GM12878 (cell line): ENCODE measurements at regions not wholly inside any gene's neighbourhood (a gene's known extent, or its start where the extent isn't known, plus 50 kb on each side); places are given as distances from the start of the nearest gene placed in this dataset.

Source experiments
- ATAC-seq: fragments of 200-7000 bp; cut with Tn5 transposase; 3 replicates; pipeline ENCODE4 v1.9.1; 2020; ENCODE audit warnings: mild to moderate bottlenecking, moderate library complexity
- BruUV-seq: library from RNA; stranded (reverse); fragments of 400-500 nt; replicated peaks from 2 replicates; lab custom pipeline; 2021; lab: Mats Ljungman, UMichigan
- CTCF ChIA-PET: fragments of 300-600 bp; sonication (Branson Sonifier 250); formaldehyde crosslinking; extraction: SDS; loops from one replicate; lab custom pipeline; 2021; ENCODE audit warnings: inconsistent platforms; lab: Yijun Ruan, JAX
- POLR2A ChIA-PET: fragments of 350-600 bp; formaldehyde crosslinking; extraction: SDS; loops from one replicate; lab custom pipeline; 2021; ENCODE audit warnings: inconsistent platforms; lab: Charles Lee
- RAD21 ChIA-PET: fragments of 300-600 bp; sonication (Branson Sonifier 250); formaldehyde crosslinking; loops from one replicate; lab custom pipeline; 2023; ENCODE audit warnings: antibody characterized with exemption; ENCODE audit not compliant: unreplicated experiment; lab: Charles Lee
- SMC1A ChIA-PET: fragments of 300-600 bp; sonication (Branson Sonifier 250); formaldehyde crosslinking; loops from one replicate; lab custom pipeline; 2023; ENCODE audit not compliant: unreplicated experiment, uncharacterized antibody; lab: Charles Lee
- DNase-seq: peaks from one replicate; pipeline ENCODE4 v3.0.0-alpha.2; 2011; ENCODE audit warnings: low read depth, low spot score
- FAIRE-seq: peaks from 3 replicates; lab custom pipeline; 2011; peaks lifted over from hg19 to GRCh38; lab: Jason Lieb, UNC
- H2AFZ ChIP-seq: 2 replicates; pipeline ENCODE4 v1.6.0; 2011; ENCODE audit warnings: low read depth, low read length, control low read depth; ENCODE audit not compliant: control insufficient read depth
- H3K27ac ChIP-seq: 2 replicates; pipeline ENCODE4 v1.5.1; 2011; ENCODE audit warnings: control low read depth; ENCODE audit not compliant: control insufficient read depth, insufficient read depth
- H3K27me3 ChIP-seq, 2 experiments: replicated peaks in 1 of 2; 2 replicates each; pipeline versions ENCODE4 v1.6.0 to v1.6.1; 2011; ENCODE audit warnings: low read length in 1 of 2; ENCODE audit not compliant: control insufficient read depth in 2 of 2, insufficient read depth in 2 of 2
- H3K36me3 ChIP-seq, 2 experiments: 2 replicates each; pipeline ENCODE4 v1.5.1; 2011; ENCODE audit warnings: low read length in 1 of 2; ENCODE audit not compliant: control insufficient read depth in 2 of 2, insufficient read depth in 2 of 2
- H3K4me1 ChIP-seq: 2 replicates; pipeline ENCODE4 v1.6.1; 2011; ENCODE audit warnings: mild to moderate bottlenecking, low read length, moderate library complexity, mixed read lengths; ENCODE audit not compliant: control insufficient read depth, insufficient read depth
- H3K4me2 ChIP-seq: 2 replicates; pipeline ENCODE4 v1.6.0; 2011; ENCODE audit warnings: control low read depth; ENCODE audit not compliant: control insufficient read depth, insufficient read depth
- H3K4me3 ChIP-seq: fragments of 200-600 bp; sonication (generic); 2 replicates; pipeline ENCODE4 v1.5.1; 2016
- H3K79me2 ChIP-seq: 2 replicates; pipeline ENCODE4 v1.6.0; 2011; ENCODE audit warnings: low read length; ENCODE audit not compliant: control insufficient read depth, insufficient read depth
- H3K9ac ChIP-seq: 2 replicates; pipeline ENCODE4 v1.8.0; 2011; ENCODE audit warnings: low read length, control low read depth, mixed read lengths; ENCODE audit not compliant: control insufficient read depth, insufficient read depth
- H3K9me3 ChIP-seq: replicated peaks from 3 replicates; pipeline ENCODE4 v1.5.1; 2011; ENCODE audit warnings: mild to moderate bottlenecking, low read length; ENCODE audit not compliant: control insufficient read depth, insufficient read depth
- H4K20me1 ChIP-seq: 2 replicates; pipeline ENCODE4 v1.6.0; 2011; ENCODE audit not compliant: control insufficient read depth, insufficient read depth
- ATF7 ChIP-seq: fragments of 450-650 bp; IDR thresholded peaks from 2 replicates; pipeline ENCODE4 v1.6.1; 2016; ENCODE audit warnings: low read depth, mild to moderate bottlenecking
- BMI1 ChIP-seq: fragments of 450-650 bp; IDR thresholded peaks from 2 replicates; pipeline ENCODE4 v1.6.1; 2016; ENCODE audit warnings: mild to moderate bottlenecking, moderate library complexity, borderline replicate concordance
- BRCA1 ChIP-seq: IDR thresholded peaks from 2 replicates; pipeline ENCODE4 v1.6.1; 2011; ENCODE audit warnings: low read depth, low read length, improper control_type of control experiment
- CBFB ChIP-seq: IDR thresholded peaks from 2 replicates; pipeline ENCODE4 v1.6.1; 2016; ENCODE audit warnings: antibody characterized with exemption, low read depth
- CHD1 ChIP-seq: IDR thresholded peaks from 2 replicates; pipeline ENCODE4 v1.6.1; 2012; ENCODE audit warnings: low read depth, low read length, improper control_type of control experiment
- CHD2 ChIP-seq: IDR thresholded peaks from 2 replicates; pipeline ENCODE4 v1.6.1; 2011; ENCODE audit warnings: low read depth, low read length, improper control_type of control experiment, borderline replicate concordance
- EED ChIP-seq: sonication (generic); IDR thresholded peaks from 2 replicates; pipeline ENCODE4 v1.6.1; 2016; ENCODE audit warnings: antibody characterized with exemption, low read depth
- MXI1 ChIP-seq: fragments of 150-350 bp; IDR thresholded peaks from 2 replicates; pipeline ENCODE4 v1.6.1; 2011; ENCODE audit warnings: low read depth, mild to moderate bottlenecking, inconsistent platforms, low read length, improper control_type of control experiment
- NR2C2 ChIP-seq: IDR thresholded peaks from 2 replicates; pipeline ENCODE4 v1.6.1; 2011; ENCODE audit warnings: borderline replicate concordance, low read depth; ENCODE audit not compliant: control insufficient read depth, insufficient read length
- SMAD1 ChIP-seq: fragments of 450-650 bp; IDR thresholded peaks from 2 replicates; pipeline ENCODE4 v1.6.1; 2018; ENCODE audit warnings: mild to moderate bottlenecking, low read depth; ENCODE audit not compliant: partially characterized antibody
- SPI1 ChIP-seq: IDR thresholded peaks from 2 replicates; pipeline ENCODE4 v1.6.1; 2011; ENCODE audit warnings: low read depth, mild to moderate bottlenecking, low read length, moderate library complexity, borderline replicate concordance; ENCODE audit not compliant: insufficient read depth
- WGBS: methylation state at CpG from one replicate; pipeline ENCODE4 v1.1.6; 2016; ENCODE audit warnings: low lambda C conversion rate; ENCODE audit not compliant: insufficient replicate concordance, insufficient coverage; ENCODE audit errors: missing lambda C conversion rate; 5-methylcytosine and 5-hydroxymethylcytosine counted together
- in situ Hi-C: fragments of 300-500 bp; cut with MboI; formaldehyde crosslinking; loops from 9 replicates; pipeline ENCODE4 v1.14.3; 2018; ENCODE audit warnings: mixed read lengths
- intact Hi-C: fragments of 100-400 bp; cut with micrococcal nuclease; formaldehyde crosslinking; loops from one replicate; pipeline ENCODE4 v1.14.2; 2022; ENCODE audit not compliant: unreplicated experiment
- TF ChIP-seq, protein P1 (sequence below): fragments of 450-650 bp; IDR thresholded peaks from 2 replicates; pipeline ENCODE4 v1.6.1; 2017; ENCODE audit warnings: mild to moderate bottlenecking, low read depth, inconsistent platforms; ENCODE audit not compliant: poor library complexity, severe bottlenecking
- TF ChIP-seq, protein P2 (sequence below): IDR thresholded peaks from 2 replicates; pipeline ENCODE4 v1.6.1; 2012; ENCODE audit warnings: improper control_type of control experiment, low read depth, low read length; ENCODE audit not compliant: insufficient replicate concordance
- TF ChIP-seq, protein P3 (sequence below): fragments of 450-650 bp; formaldehyde crosslinking; IDR thresholded peaks from 2 replicates; pipeline ENCODE4 v1.4.0; 2022; ENCODE audit warnings: mild to moderate bottlenecking, moderate library complexity

DNA sequence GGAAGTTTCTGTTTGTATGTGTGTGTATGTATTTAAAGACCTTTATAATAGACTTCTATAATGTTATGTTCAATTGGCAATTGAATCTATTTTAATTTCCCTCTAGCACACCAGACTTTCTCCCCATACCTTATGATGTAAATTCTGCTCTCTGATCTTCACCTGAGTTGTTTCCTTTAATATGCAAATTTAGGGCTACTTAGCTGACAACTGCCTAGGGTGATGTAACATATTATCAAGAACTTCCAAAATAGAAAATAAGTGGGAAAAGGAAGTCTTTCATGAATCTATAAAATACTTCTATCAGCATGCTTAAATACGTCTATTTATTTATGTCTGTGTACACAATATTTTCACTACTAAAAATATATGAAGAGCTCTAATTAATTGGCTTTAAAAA, 923.5 kb upstream of the CDH10 start:
- H3K9ac ChIP-seq: no peak overlapping the region
- no peaks in the 10 kb centered on the region for H3K79me2 ChIP-seq
- RAD21 ChIA-PET: no interaction called here
- DNase-seq: no peak
- intact Hi-C loops: no loop called here
- no peak for TF ChIP-seq BRCA1
- no peak for TF ChIP-seq CHD2
- TF ChIP-seq SPI1: no peak
- no peak for TF ChIP-seq ATF7
- TF ChIP-seq EED: no peak
- no peak for TF ChIP-seq CBFB
- no peak for TF ChIP-seq CHD1
- TF ChIP-seq, protein P1, sequence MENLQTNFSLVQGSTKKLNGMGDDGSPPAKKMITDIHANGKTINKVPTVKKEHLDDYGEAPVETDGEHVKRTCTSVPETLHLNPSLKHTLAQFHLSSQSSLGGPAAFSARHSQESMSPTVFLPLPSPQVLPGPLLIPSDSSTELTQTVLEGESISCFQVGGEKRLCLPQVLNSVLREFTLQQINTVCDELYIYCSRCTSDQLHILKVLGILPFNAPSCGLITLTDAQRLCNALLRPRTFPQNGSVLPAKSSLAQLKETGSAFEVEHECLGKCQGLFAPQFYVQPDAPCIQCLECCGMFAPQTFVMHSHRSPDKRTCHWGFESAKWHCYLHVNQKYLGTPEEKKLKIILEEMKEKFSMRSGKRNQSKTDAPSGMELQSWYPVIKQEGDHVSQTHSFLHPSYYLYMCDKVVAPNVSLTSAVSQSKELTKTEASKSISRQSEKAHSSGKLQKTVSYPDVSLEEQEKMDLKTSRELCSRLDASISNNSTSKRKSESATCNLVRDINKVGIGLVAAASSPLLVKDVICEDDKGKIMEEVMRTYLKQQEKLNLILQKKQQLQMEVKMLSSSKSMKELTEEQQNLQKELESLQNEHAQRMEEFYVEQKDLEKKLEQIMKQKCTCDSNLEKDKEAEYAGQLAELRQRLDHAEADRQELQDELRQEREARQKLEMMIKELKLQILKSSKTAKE: no peak
- TF ChIP-seq, protein P2, sequence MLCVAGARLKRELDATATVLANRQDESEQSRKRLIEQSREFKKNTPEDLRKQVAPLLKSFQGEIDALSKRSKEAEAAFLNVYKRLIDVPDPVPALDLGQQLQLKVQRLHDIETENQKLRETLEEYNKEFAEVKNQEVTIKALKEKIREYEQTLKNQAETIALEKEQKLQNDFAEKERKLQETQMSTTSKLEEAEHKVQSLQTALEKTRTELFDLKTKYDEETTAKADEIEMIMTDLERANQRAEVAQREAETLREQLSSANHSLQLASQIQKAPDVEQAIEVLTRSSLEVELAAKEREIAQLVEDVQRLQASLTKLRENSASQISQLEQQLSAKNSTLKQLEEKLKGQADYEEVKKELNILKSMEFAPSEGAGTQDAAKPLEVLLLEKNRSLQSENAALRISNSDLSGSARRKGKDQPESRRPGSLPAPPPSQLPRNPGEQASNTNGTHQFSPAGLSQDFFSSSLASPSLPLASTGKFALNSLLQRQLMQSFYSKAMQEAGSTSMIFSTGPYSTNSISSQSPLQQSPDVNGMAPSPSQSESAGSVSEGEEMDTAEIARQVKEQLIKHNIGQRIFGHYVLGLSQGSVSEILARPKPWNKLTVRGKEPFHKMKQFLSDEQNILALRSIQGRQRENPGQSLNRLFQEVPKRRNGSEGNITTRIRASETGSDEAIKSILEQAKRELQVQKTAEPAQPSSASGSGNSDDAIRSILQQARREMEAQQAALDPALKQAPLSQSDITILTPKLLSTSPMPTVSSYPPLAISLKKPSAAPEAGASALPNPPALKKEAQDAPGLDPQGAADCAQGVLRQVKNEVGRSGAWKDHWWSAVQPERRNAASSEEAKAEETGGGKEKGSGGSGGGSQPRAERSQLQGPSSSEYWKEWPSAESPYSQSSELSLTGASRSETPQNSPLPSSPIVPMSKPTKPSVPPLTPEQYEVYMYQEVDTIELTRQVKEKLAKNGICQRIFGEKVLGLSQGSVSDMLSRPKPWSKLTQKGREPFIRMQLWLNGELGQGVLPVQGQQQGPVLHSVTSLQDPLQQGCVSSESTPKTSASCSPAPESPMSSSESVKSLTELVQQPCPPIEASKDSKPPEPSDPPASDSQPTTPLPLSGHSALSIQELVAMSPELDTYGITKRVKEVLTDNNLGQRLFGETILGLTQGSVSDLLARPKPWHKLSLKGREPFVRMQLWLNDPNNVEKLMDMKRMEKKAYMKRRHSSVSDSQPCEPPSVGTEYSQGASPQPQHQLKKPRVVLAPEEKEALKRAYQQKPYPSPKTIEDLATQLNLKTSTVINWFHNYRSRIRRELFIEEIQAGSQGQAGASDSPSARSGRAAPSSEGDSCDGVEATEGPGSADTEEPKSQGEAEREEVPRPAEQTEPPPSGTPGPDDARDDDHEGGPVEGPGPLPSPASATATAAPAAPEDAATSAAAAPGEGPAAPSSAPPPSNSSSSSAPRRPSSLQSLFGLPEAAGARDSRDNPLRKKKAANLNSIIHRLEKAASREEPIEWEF: no peak
- no peak for TF ChIP-seq NR2C2
- TF ChIP-seq, protein P3, sequence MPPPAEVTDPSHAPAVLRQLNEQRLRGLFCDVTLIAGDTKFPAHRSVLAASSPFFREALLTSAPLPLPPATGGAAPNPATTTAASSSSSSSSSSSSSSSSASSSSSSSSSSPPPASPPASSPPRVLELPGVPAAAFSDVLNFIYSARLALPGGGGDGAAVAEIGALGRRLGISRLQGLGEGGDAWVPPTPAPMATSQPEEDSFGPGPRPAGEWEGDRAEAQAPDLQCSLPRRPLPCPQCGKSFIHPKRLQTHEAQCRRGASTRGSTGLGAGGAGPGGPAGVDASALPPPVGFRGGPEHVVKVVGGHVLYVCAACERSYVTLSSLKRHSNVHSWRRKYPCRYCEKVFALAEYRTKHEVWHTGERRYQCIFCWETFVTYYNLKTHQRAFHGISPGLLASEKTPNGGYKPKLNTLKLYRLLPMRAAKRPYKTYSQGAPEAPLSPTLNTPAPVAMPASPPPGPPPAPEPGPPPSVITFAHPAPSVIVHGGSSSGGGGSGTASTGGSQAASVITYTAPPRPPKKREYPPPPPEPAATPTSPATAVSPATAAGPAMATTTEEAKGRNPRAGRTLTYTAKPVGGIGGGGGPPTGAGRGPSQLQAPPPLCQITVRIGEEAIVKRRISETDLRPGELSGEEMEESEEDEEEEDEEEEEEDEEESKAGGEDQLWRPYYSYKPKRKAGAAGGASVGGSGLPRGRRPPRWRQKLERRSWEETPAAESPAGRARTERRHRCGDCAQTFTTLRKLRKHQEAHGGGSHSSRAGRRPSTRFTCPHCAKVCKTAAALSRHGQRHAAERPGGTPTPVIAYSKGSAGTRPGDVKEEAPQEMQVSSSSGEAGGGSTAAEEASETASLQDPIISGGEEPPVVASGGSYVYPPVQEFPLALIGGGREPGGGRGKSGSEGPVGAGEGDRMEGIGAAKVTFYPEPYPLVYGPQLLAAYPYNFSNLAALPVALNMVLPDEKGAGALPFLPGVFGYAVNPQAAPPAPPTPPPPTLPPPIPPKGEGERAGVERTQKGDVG (CRISPR knock-in tag): no peak
- TF ChIP-seq BMI1: no peak
- TF ChIP-seq MXI1: no peak
- TF ChIP-seq SMAD1: no peak
- TF ChIP-seq, all 136 proteins: peak for 0
- Histone ChIP-seq H3K4me2 (no peak overlapping the region), H3K9me3 (no peaks in the 10 kb centered on the region; the same call in 1 of the 3 replicates), H3K27me3 (no peaks in the 10 kb centered on the region), H2AFZ (no peak overlapping the region), H4K20me1 (no peaks in the 10 kb centered on the region), H3K4me3 (no peak overlapping the region), H3K4me1 (no peaks in the 10 kb centered on the region), H3K27ac (no peak overlapping the region), H3K36me3 (no peaks in the 10 kb centered on the region)
- ChIA-PET SMC1A (interaction anchor here (1.9 to 2.5 kb wide), 2 partner anchors 10 to 12 kb away, joined by 6 to 7 read pairs; no protein-coding TSS in a partner anchor), POLR2A (no interaction called here), CTCF (interaction anchor here (1.0 kb wide), 1 partner anchor 23 kb away, joined by 4 read pairs; no protein-coding TSS in a partner anchor)
- whole genome bisulfite sequencing: 48% methylated on average over 1 of the region's 1 CpG
- in situ Hi-C loops: no loop called here
- no peak for FAIRE-seq
- BruUV-seq: no TSS peak
- no peak for ATAC-seq
